ENCODE measurements at regions not wholly inside any gene's neighbourhood (a gene's known extent, or its start where the extent isn't known, plus 50 kb on each side); places are given as distances from the start of the nearest gene placed in this dataset.

GRCh38 chr9:134259708-134260107 is 66.5 kb upstream of the RXRA start:
- TF ChIP-seq POLR2A (IDR thresholded peaks at IDR 0.05): no peak
- TF ChIP-seq, protein P1, sequence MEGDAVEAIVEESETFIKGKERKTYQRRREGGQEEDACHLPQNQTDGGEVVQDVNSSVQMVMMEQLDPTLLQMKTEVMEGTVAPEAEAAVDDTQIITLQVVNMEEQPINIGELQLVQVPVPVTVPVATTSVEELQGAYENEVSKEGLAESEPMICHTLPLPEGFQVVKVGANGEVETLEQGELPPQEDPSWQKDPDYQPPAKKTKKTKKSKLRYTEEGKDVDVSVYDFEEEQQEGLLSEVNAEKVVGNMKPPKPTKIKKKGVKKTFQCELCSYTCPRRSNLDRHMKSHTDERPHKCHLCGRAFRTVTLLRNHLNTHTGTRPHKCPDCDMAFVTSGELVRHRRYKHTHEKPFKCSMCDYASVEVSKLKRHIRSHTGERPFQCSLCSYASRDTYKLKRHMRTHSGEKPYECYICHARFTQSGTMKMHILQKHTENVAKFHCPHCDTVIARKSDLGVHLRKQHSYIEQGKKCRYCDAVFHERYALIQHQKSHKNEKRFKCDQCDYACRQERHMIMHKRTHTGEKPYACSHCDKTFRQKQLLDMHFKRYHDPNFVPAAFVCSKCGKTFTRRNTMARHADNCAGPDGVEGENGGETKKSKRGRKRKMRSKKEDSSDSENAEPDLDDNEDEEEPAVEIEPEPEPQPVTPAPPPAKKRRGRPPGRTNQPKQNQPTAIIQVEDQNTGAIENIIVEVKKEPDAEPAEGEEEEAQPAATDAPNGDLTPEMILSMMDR (IDR thresholded peaks at IDR 0.05): no peak
